PC-9 (cell line): ENCODE measurements at regions not wholly inside any gene's neighbourhood (a gene's known extent, or its start where the extent isn't known, plus 50 kb on each side); places are given as distances from the start of the nearest gene placed in this dataset.

ENCODE experiments used
- BruUV-seq: library from RNA; stranded (reverse); fragments of 400-500 nt; replicated peaks from 2 replicates; lab custom pipeline; 2021; lab: Mats Ljungman, UMichigan
- CTCF ChIA-PET: fragments of 300-600 bp; sonication (Branson Sonifier 250); formaldehyde crosslinking; loops from one replicate; lab custom pipeline; 2022; ENCODE audit warnings: antibody characterized with exemption; lab: Charles Lee
- POLR2A ChIA-PET: fragments of 300-600 bp; sonication (Branson Sonifier 250); formaldehyde crosslinking; loops from one replicate; lab custom pipeline; 2022; ENCODE audit warnings: antibody characterized with exemption; ENCODE audit not compliant: unreplicated experiment; lab: Charles Lee
- DNase-seq, 2 experiments: peaks; one replicate each; pipeline versions ENCODE4 v3.0.0 to v3.0.0-alpha.2; 2015 to 2022; ENCODE audit warnings: mixed read lengths in 1 of 2
- H2AFZ ChIP-seq: fragments of 200-600 bp; sonication (generic); 2 replicates; pipeline ENCODE4 v1.8.1; 2017; ENCODE audit warnings: antibody characterized with exemption
- H3F3A ChIP-seq: fragments of 200-600 bp; sonication (generic); 2 replicates; pipeline ENCODE4 v1.8.1; 2017; ENCODE audit warnings: antibody characterized with exemption, mild to moderate bottlenecking, low read depth; ENCODE audit not compliant: insufficient read depth
- H3K27ac ChIP-seq: fragments of 200-600 bp; sonication (generic); 2 replicates; pipeline ENCODE4 v1.6.1; 2016; ENCODE audit warnings: mixed run types
- H3K27me3 ChIP-seq: fragments of 200-600 bp; sonication (generic); 2 replicates; pipeline ENCODE4 v1.6.1; 2016; ENCODE audit warnings: low read depth, mixed run types; ENCODE audit not compliant: insufficient read depth
- H3K36me3 ChIP-seq: fragments of 200-600 bp; sonication (generic); 2 replicates; pipeline ENCODE4 v1.6.1; 2016; ENCODE audit warnings: low read depth, mixed run types
- H3K4me1 ChIP-seq: fragments of 200-600 bp; sonication (generic); replicated peaks from 2 replicates; pipeline ENCODE4 v1.6.1; 2016; ENCODE audit warnings: mixed run types; ENCODE audit not compliant: insufficient read depth
- H3K4me2 ChIP-seq: fragments of 200-600 bp; sonication (generic); 2 replicates; pipeline ENCODE4 v1.6.1; 2017; ENCODE audit warnings: mixed run types
- H3K4me3 ChIP-seq: fragments of 200-600 bp; sonication (generic); 2 replicates; pipeline ENCODE4 v1.6.1; 2016; ENCODE audit warnings: mixed run types
- H3K79me2 ChIP-seq: fragments of 200-600 bp; sonication (generic); 2 replicates; pipeline ENCODE4 v1.6.1; 2017; ENCODE audit warnings: low read depth, mixed run types
- H3K9me2 ChIP-seq: fragments of 200-600 bp; sonication (generic); 2 replicates; pipeline ENCODE4 v1.8.1; 2017; ENCODE audit warnings: mild to moderate bottlenecking; ENCODE audit not compliant: insufficient read depth
- H3K9me3 ChIP-seq: fragments of 200-600 bp; sonication (generic); 2 replicates; pipeline ENCODE4 v1.8.1; 2016; ENCODE audit warnings: low read depth; ENCODE audit not compliant: insufficient read depth
- H4K20me1 ChIP-seq: fragments of 200-600 bp; sonication (generic); 2 replicates; pipeline ENCODE4 v1.8.1; 2017; ENCODE audit not compliant: insufficient read depth
- EZH2 ChIP-seq: fragments of 200-600 bp; sonication (generic); IDR thresholded peaks from 2 replicates; pipeline ENCODE4 v1.8.0; 2017; ENCODE audit warnings: antibody characterized with exemption, low read depth
- intact Hi-C: fragments of 100-400 bp; cut with micrococcal nuclease; formaldehyde crosslinking; loops from one replicate; pipeline ENCODE4 v1.10.0; 2022; ENCODE audit not compliant: unreplicated experiment
- TF ChIP-seq, protein P1 (sequence below): fragments of 200-600 bp; sonication (generic); conservative IDR thresholded peaks from 2 replicates; pipeline ENCODE4 v1.6.1; 2017; ENCODE audit warnings: mixed run types, antibody characterized with exemption, mild to moderate bottlenecking, moderate library complexity

DNA sequence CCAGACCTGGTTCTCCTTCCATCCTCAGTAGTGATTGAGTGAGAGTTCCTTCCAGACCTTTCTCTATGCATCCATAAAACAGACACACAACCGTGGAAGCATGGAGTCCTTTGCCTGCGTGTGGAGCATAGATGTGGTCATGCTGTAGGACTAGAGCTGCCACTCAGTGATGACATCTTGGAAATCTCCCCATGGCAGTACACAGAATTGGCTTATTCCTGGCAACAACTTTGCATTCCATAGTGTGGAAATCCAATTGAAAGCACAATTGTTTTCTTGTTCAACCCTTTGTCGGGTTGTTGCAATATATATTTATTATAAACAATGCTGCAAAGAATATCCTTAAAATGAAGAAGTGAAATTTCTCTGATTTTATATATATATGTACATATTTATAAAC is 547.8 kb downstream of the CDH26 start:
- Histone ChIP-seq H3K79me2 (no peaks in the 10 kb centered on the region), H3K9me3 (no peaks in the 10 kb centered on the region), H3K4me3 (no peak overlapping the region), H3K4me2 (no peak overlapping the region), H4K20me1 (no peaks in the 10 kb centered on the region), H2AFZ (no peak overlapping the region), H3K27me3 (peaks cover 85% of the 10 kb centered on the region), H3K27ac (no peak overlapping the region), H3F3A (no peaks in the 10 kb centered on the region), H3K36me3 (no peaks in the 10 kb centered on the region), H3K4me1 (no peaks in the 10 kb centered on the region), H3K9me2 (no peaks in the 10 kb centered on the region)
- TF ChIP-seq EZH2: no peak
- TF ChIP-seq, protein P1, sequence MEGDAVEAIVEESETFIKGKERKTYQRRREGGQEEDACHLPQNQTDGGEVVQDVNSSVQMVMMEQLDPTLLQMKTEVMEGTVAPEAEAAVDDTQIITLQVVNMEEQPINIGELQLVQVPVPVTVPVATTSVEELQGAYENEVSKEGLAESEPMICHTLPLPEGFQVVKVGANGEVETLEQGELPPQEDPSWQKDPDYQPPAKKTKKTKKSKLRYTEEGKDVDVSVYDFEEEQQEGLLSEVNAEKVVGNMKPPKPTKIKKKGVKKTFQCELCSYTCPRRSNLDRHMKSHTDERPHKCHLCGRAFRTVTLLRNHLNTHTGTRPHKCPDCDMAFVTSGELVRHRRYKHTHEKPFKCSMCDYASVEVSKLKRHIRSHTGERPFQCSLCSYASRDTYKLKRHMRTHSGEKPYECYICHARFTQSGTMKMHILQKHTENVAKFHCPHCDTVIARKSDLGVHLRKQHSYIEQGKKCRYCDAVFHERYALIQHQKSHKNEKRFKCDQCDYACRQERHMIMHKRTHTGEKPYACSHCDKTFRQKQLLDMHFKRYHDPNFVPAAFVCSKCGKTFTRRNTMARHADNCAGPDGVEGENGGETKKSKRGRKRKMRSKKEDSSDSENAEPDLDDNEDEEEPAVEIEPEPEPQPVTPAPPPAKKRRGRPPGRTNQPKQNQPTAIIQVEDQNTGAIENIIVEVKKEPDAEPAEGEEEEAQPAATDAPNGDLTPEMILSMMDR: no peak
- POLR2A ChIA-PET: no interaction called here
- intact Hi-C loops: no loop called here
- CTCF ChIA-PET: no interaction called here
- BruUV-seq: no TSS peak
- no peak for DNase-seq

DNA sequence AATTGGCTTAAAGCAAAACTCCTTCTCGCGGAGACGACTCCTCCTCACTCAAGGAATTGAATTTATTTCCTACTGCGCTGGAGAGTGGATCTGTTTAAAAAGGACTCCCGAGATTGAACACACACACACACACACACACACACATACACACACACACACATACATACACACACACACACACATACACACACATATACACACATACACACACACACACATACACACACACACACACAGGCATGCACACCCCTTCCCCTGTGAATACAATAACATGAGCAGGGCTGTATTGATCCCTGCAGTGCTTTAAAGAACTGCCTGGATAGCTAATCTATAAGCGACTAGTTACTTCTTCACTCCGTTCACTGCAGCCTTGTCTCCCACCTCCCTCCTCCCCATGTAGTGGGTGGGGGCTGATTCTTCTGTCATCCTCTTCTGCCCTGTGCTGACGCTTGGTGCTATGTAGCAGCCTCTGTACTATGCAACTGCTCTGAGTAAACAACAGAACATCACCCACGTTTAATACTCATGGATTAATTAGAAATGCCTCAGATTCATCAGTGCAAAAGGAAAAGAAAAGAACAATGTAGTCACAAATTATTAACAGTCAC is 549.0 kb downstream of the CDH26 start:
- H3K79me2 ChIP-seq: no peaks in the 10 kb centered on the region
- TF ChIP-seq EZH2: no peak
- TF ChIP-seq, protein P1: no peak
- H3F3A ChIP-seq: no peaks in the 10 kb centered on the region
- H4K20me1 ChIP-seq: no peaks in the 10 kb centered on the region
- no peak overlapping the region for H3K4me3 ChIP-seq
- H3K4me1 ChIP-seq: no peaks in the 10 kb centered on the region
- no peaks in the 10 kb centered on the region for H3K36me3 ChIP-seq
- DNase-seq: no peak
- no peaks in the 10 kb centered on the region for H3K9me2 ChIP-seq
- no peak overlapping the region for H3K27ac ChIP-seq
- H2AFZ ChIP-seq: no peak overlapping the region
- intact Hi-C loops: no loop called here
- ChIA-PET CTCF (no interaction called here), POLR2A (no interaction called here)
- H3K9me3 ChIP-seq: no peaks in the 10 kb centered on the region
- no peak overlapping the region for H3K4me2 ChIP-seq
- peaks cover 78% of the 10 kb centered on the region for H3K27me3 ChIP-seq
- no TSS peak for BruUV-seq

DNA sequence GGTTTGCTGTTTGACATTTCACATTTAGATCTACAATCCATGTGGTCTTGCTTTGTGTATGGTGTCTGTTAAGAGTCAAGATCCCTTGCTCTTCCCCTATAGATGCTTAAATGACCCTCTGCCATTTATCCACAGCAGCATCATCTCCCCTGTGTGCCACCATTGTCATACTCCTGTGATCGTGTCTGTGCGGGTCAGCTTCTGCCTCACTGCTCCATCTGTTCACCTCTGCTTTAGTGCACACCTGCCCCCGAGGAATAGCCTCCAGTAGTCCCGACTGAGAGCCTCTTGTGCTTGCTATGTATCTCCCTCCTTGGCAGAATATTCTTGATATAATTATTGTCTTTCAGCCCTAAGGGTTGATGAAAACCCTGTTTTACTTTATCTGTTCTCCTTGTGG is 551.2 kb downstream of the CDH26 start:
- CTCF ChIA-PET: no interaction called here
- Histone ChIP-seq H3K4me3 (no peak overlapping the region), H4K20me1 (no peaks in the 10 kb centered on the region), H3K36me3 (no peaks in the 10 kb centered on the region), H3K27ac (no peak overlapping the region), H3K9me2 (no peaks in the 10 kb centered on the region), H3K9me3 (no peaks in the 10 kb centered on the region), H3K27me3 (peaks cover 58% of the 10 kb centered on the region), H3K79me2 (no peaks in the 10 kb centered on the region), H3K4me1 (no peaks in the 10 kb centered on the region), H3K4me2 (no peak overlapping the region), H2AFZ (no peak overlapping the region), H3F3A (no peaks in the 10 kb centered on the region)
- TF ChIP-seq, protein P1: no peak
- no peak for TF ChIP-seq EZH2
- POLR2A ChIA-PET: no interaction called here
- intact Hi-C loops: no loop called here
- no TSS peak for BruUV-seq
- no peak for DNase-seq
